GM19455 (cell line): ENCODE measurements at regions not wholly inside any gene's neighbourhood (a gene's known extent, or its start where the extent isn't known, plus 50 kb on each side); places are given as distances from the start of the nearest gene placed in this dataset.

Experiments
- ATAC-seq: cut with Tn5 transposase; IDR thresholded peaks from one replicate; pipeline ENCODE4 v1.9.1; 2021; ENCODE audit not compliant: unreplicated experiment

DNA sequence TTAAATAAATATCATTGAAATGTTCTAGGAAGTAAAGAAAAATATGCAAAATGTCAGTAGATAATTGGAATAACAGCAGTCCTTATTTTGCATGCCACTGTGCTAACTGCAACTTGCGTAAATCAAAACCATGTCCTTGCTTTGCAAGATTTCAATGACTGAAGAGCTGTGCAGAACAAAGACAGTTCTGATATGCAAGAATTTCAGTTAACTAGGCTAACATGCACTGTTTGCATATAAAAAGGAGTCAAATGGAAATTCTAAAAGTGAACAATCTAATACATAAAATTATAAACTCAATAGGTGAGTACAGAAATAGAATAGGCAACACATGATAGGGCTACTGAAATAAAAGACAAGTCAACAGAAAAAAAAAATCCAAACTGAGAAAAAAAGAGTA lies 1844.6 kb upstream of the NUDT12 start:
- ATAC-seq, result no peak

DNA sequence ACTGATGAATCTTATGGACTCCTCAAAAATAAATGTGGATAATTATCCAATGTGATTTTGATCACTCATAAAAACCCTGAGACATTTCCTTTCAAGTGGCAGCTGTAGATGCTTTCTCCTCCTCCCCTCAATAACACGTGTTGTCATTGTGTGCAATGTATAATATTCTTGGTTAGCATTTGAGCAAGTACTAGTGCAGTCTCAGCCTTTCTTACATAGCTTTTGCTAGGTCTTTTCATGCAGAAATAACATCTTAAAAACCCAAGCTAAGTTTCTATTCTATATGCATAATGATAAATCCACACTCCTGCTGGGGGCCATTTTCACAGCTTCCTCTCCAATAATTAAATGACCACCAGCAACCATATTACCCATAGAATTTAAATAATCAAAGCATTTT lies 1835.2 kb upstream of the NUDT12 start:
- ATAC-seq, result no peak

DNA sequence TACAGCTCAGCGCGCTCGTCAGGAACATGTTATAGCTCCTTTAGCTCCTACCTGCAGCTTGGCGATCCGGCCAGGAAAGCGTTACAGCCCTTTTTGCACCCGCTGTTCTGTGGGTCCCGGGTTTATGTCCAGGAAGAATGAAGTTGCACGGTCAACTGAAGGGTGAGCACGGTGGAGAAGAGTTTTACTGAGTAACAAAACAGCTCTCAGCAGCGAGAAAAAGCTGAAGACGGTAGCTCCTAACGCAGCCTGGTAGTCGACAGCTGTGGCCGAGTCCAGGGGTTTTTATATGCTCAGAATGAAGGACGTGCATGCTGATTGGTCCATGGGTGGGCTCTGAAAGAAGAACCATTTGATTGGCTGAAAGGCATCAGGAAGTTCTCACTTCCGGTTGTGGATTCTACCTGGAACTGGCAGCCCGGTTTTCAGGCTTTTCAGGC lies 1830.1 kb upstream of the NUDT12 start:
- ATAC-seq, result no peak

DNA sequence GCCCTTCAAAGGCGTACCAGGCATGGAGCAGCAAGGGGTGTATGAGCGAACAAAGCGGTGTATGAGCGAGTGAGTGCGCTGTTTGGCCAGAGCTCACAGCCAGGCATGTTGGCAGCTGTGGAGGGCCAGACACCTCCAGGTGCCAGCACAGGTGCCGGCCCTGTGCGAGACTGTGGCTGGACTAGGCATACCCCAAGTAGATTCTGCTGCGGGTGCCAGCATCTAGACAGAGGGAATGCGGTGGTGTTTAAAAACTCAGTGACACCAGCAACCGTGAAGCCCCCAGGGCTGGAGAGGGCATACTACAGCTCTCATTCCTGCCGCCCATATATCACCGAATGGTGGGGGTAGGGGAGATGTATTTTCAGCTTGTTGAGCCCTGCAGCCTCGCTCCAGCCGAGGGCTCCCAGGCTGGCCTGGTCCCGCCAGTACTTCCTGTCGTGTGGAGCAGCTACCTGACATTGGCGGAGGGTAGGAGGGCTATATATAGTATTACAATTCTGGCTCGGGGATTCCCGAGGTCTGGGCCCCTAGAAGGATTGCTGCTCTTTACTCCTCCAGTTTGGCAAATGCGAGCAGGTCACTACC lies 1829.6 kb upstream of the NUDT12 start:
- ATAC-seq, result no peak

DNA sequence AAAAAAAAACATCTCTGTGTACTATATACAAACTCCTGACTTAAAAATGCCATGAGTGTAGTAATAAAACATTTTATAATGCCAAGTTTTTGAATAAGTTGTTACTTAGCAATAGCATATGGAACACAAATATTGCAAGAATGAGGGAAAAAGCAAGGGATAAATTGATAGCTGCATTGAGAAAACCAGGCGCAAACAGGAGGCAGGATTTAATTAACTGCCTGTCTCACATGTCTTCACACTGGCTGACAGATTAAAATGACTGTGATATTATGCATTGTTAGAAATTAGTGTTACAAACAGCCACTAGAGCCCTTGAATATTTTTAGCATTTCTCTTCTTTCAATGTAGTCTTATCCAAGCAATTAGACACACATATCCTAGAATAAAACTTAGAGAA lies 1817.5 kb upstream of the NUDT12 start:
- no peak for ATAC-seq

DNA sequence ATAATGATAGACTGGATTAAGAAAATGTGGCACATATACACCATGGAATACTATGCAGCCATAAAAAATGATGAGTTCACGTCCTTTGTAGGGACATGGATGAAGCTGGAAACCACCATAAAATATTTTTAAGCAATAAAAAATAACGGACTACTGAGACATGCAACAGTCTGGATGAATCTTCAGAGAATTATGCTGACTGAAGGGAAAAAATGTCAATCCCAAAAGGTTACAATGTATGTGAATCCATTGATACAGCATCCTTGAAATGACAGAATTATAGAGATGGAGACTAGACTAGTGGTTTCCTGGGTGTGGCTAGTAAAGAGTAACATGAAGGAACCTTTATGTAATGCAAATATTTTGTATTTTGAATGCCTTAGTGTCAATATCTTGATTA lies 1808.6 kb upstream of the NUDT12 start:
- no peak for ATAC-seq

DNA sequence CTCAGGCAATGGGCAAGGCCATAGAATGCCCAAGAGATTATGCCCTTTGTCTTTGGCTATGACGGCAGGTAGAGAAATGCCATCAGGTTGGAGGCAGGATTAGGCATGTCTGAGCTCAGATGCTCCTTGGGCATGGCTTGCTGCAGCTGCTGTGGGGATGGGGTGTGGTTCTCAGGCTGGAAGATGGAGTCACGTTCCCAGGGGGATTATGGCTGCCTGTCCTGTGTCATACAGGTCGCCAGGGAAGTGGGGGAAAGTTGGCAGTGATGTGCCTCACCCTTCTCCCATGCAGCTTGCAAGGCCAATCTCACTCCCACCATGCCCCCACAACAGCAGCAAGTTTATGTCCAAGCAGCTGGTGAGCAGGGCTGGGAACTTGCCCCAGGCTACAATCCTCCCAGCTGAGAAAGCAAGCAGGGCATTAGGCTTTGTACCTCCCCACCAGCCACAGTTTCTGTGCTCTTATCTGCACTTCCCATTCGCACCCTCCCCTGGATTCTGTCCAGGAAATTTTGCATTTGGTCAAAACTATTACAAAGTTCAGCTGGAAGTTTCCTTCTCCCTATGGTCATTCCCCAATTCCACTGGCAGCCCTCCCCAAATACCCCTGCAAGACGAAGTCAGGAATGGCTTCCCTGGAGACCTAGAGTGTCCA lies 1788.0 kb upstream of the NUDT12 start:
- ATAC-seq, result no peak

DNA sequence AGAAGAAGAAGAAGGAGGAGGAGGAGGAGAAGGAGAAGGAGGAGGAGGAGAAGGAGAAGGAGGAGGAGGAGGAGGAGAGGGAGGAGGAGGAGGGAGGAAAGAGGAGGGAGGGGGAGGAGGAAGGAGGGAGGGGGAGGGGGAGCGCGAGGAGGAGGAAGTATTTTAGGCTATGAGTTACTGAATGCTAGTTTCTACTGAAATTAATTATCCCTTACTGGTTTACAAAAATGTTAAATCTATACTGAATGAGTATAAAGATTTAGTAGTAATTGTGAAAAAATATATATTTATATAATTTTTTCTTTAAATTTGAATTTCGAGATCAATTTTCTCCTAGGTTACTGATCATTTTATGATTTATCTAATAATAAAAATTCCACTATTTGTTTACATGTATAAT lies 1769.0 kb upstream of the NUDT12 start:
- no peak for ATAC-seq

DNA sequence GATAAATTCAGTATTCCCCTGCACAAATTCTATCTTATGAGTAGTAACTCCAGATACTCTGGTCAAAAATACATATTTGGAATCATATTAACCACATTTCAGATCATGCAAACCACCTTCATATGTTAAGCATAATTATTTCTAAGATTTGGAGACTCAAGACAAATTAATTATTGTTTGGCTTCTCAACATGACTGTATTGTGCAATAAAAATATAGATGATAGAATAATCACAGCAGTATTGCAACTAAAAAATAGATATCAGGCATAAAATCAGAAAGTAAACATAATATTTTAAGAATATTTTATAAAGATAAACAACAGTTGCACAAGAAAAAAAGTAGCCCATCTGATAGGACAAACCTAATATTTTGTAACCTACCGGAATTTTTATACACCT lies 1767.6 kb upstream of the NUDT12 start:
- no peak for ATAC-seq

DNA sequence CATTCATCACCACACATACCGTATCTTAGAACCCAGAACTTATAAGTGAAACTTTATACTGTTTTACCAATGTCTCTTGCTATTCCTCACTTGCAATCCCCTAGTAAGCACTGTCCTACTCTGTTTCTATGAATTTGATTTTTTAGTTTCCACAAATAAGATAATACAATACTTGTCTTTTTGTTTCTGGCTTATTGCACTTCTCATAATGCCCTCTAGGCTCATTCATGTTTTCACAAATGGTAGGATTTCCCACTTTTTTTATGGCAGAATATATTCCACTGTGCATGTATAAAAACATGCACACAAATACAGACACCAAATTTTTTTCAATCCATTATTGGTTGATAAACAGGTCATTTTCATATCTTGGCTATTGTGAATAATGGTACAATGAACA lies 1742.3 kb upstream of the NUDT12 start:
- no peak for ATAC-seq

DNA sequence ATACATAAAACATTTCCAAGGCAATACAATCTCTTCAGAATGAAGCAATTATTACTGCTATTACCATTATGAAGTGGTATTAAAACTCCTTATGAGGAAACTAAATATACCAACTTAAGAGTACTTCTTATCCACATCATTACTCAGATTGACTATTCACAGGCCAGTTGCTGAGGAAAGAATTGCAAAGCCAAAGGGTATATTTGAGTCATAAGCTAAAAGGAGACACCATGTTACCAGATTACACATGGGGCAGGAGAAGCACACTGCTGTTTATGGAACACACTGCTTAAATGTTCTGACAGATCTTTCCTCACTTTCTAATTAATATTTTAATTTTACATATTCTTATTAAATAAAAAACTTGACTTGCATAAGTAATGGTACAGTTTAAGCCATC lies 1726.4 kb upstream of the NUDT12 start:
- ATAC-seq, result no peak

DNA sequence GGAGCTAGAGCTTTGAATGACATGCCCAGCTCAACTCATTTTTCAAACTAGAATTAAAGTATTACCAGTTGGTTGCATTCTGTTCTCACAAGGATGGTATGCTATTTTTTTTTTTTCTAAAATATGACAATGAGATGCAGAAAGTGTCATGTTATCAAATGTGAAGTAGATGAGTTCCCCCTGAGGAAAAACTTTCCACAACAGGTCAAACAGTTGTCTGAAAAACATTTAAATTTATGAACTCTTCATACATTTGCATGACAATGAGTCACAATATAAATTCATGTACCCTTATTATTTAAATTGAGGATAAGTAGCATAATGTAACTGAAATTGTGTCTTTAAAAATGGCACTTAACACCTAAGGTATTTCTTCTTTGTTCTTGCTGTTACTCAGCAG lies 1720.5 kb upstream of the NUDT12 start:
- ATAC-seq, result no peak

DNA sequence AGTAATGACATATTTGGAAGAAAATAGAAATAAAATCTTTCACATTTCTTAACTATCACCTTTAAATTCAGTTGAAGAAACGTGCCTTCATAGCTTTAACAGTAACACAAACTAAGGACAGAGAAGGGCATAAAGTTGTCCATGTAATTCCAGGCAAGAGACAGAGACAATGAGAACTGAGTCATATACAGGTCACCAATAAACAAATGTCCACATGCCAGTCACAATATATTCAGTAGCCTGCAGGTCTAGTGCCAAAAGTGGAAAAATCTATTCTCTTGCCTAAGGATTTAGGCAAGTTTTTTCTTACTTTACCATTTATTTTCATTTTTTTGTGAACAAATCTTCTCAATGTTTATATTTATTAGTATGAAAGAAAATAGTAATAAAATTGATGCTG lies 1711.5 kb upstream of the NUDT12 start:
- no peak for ATAC-seq

DNA sequence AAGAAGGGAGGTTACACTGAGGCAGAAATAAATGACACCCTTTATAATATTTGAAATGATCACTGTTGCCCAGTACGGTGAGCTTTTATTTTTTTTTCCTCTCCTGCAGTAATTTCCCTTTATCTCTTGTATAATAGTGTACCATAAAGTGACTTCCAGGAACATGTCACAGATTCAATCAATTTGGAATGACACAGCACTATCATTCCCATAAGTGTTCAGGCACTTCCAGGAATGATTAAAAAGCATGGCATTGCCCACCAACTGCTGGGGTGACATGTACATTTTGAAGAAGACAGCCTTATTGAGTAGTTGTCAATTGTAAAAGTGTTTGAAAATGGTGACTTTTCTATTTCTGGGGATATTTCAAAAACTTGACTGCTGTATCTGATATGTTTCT lies 1700.9 kb upstream of the NUDT12 start:
- no peak for ATAC-seq

DNA sequence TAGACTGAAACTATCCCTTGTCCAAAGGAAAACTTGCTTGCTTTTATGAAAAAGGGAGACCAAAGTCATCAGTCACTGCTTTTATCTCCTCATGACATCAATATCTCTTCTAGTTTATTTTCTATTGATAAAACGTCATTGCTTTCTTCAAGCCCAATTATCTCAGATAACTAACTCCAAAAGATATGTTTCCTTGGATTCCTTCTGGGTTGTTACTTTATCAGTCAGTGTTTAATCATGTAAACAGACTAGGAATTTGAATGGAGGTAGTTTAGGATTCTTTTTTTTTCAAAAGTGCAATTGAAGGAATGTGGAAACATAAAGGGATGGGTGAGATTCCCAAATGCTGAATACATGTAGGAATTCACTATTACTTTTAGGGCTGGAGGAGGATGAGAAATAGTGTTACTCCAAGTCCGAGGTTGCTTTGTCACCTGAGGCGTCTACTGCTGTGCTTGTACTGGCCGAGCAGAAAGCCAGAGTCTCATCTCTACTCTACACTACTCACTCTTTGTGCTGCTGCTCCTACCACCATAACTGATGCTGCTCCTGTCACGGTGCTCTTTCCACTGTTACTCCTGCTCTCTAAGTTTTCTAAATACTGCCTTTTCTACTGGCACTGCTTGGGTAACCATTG lies 1697.1 kb upstream of the NUDT12 start:
- no peak for ATAC-seq

DNA sequence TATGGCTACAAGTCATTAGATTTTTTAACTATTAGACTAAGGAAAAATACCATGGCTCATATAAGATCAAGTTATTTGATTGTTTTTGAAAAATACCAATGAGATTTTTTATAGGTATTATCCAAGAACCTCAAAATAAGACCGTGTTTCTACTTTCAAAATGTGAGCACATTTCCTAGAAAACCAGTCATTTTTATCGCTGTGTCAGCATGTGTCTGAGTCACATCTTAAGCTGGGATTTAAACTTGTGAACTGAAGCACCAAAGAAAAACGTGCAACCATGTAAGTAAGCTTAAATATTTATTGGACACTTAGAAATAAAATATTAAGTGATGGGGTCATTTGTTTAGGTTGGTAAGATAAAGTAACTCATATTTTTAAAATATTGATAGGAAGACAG lies 1676.0 kb upstream of the NUDT12 start:
- ATAC-seq, result no peak

DNA sequence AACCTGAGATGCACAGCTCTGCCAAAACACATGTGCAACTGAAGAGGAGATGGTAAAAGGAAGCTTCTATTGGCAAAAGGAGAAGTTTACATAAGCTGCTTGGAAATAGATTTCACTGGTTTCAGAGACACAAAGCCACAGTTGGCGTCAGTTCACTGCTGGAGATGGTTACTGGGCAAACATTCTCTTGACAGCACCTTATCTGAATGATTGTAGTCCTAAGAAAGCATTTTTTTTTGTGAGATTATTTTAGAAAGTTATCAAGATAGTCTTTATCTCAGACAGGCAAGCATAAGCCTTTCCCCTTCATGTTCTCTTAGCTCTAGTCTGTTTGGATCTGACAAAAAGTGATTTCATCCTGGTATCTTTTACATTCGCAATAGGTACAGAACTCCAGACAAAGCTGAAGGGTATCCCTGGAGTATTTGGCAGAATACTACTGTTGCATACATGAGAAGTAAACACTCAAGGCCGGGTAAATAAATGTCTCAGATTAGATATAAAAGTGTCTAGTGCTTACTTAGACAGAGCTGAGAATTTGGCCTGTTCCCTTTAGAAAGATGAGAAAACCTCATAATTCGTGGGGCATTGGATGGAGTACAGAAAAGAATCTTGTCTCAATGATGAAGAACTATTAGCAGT lies 1668.0 kb upstream of the NUDT12 start:
- ATAC-seq, result no peak

DNA sequence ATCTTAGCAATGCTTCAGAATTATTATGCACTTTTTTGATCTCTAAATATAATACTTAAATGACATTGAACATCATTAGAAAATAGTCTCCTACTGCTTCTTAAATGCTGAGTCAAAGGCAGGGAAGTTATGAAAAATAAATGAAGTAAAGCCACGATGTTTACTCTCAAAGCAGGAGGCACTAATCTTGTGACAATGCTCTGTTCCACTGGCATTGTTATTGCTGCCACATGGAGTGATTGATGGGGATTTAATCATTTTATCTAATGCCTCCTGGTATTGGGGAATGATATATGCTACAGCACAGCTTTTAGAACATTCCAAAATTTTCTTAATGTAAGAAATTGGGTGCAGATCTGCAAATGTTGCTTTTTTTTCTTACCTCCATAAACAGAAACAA lies 1655.4 kb upstream of the NUDT12 start:
- no peak for ATAC-seq

DNA sequence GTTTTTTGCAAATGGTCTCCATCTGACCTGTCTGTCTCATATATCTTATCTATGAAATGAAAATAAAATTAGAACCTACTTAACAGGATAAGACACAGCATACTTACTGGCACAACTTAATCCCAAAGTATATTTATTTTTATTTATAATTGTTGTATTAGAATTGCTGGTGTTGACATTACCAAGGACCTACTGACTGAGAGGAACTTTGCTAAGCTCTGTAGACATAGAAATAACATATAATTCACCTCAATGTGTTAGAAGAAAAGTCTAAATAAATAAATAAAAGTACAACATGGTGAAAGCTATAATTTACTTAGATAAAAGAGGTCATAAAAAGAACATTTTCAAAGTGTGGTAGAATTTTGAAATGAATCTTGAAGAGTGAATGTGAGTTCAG lies 1650.5 kb upstream of the NUDT12 start:
- ATAC-seq, result no peak

DNA sequence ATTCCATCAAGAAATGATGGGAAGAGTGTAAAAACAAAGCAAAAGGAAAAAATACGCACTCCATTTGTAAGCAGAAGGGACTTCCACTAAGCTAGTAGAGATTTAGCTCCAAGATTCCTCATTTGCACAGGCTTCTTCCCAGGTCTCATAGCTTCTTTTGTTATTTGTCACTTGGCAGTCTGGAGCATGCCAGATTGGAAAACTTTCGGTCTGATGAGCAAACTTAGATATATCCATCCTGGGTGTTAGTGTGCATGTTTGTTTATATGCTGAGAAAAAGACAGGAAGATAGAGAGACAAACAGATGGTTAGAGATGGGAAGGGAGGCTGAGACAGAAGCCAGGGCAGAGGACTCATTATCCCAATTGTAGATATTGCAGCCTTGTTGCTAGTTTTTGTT lies 1644.5 kb upstream of the NUDT12 start:
- ATAC-seq, result no peak

DNA sequence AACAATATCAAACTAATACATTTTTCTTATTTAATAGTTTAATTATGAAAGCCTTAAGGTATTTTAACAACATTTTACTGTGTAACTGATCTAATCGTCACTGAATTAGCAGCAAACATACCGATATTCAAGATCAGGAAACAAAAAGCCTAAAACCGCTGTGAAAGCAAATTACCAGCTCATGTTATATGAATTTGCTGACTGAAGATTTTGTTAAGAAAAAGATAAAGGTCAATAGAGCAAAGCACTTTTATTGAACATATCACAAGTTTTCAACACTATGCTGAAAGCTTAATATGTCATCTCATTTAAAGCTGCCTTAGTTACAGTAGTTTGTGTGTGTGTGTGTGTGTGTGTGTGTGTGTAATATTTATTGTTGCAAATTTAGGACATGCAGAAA lies 1634.9 kb upstream of the NUDT12 start:
- no peak for ATAC-seq

DNA sequence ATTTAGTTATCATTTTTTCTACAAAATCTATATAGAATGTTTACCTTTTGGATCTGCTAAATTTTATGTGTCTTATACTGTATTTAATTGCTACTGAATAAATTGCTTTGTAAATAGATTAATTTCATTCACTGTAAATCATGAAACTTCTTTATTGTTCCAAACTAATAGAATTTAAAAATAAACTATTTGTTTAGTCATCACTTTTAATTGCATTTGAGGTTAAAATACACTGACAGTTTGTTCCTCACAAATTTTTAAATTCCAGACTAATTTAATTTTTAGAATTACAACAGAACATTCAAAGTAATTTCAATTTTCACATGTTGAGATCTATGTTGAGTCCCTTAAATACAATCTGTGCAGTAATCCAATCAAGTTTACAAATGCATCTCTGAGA lies 1633.2 kb upstream of the NUDT12 start:
- ATAC-seq, result no peak
